Ishikawa (cell line): ENCODE measurements at regions not wholly inside any gene's neighbourhood (a gene's known extent, or its start where the extent isn't known, plus 50 kb on each side); places are given as distances from the start of the nearest gene placed in this dataset.

ENCODE experiments used
- TAF1 ChIP-seq: IDR thresholded peaks from 2 replicates; pipeline ENCODE4 v1.6.1; 2012; ENCODE audit warnings: low read depth, mild to moderate bottlenecking
- YY1 ChIP-seq: IDR thresholded peaks from 2 replicates; pipeline ENCODE4 v1.6.1; 2012; ENCODE audit warnings: low read depth
- ZBTB7A ChIP-seq: IDR thresholded peaks from 2 replicates; pipeline ENCODE4 v1.6.1; 2012; ENCODE audit warnings: low read depth

DNA sequence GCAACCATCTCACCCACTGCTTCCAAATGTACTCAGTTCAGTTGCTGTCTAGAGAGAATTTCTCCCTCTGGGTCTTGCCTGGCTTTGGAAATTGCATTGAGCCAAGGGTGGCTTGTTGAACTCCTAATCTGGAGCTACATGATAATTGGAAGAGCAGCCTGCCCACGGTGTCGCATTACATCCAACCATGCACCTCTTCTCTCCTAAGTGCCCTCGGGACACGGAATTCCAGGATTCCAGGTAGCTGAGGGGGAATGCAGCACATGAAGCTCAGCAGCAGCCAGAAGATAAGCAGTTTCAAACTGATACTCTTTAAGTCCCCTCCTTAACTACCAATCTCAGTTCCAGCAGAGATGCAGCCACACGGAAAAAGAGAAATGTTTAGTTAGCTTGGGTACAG is 509.4 kb upstream of the KLF4 start:
- TF ChIP-seq YY1 = no peak
- TF ChIP-seq ZBTB7A = no peak
- TF ChIP-seq TAF1 = no peak
